Osteoblast (primary cell): ENCODE measurements at regions not wholly inside any gene's neighbourhood (a gene's known extent, or its start where the extent isn't known, plus 50 kb on each side); places are given as distances from the start of the nearest gene placed in this dataset.
A peak's percentile ranks its signal among the peaks of the same experiment; 100 is the strongest.
"Not testable (repeated sequence)": the region's sequence is repeated elsewhere in the genome, so short reads cannot be mapped to it uniquely, and the experiment has no call there.

ENCODE experiments used
- DNase-seq: peaks from one replicate; pipeline ENCODE4 v3.0.0; 2011; ENCODE audit warnings: low spot score, mixed read lengths; ENCODE audit not compliant: insufficient read length; ENCODE audit errors: missing footprints
- H2AFZ ChIP-seq: 2 replicates; pipeline ENCODE4 v1.6.0; 2011; ENCODE audit warnings: mild to moderate bottlenecking, low read length
- H3K27ac ChIP-seq: 2 replicates; pipeline ENCODE4 v1.5.1; 2011; ENCODE audit warnings: mild to moderate bottlenecking, low read depth, low read length, moderate library complexity
- H3K27me3 ChIP-seq: 2 replicates; pipeline ENCODE4 v1.6.0; 2012; ENCODE audit warnings: mild to moderate bottlenecking, control low read depth, inconsistent platforms, low read length, moderate library complexity; ENCODE audit not compliant: insufficient read depth
- H3K36me3 ChIP-seq: 2 replicates; pipeline ENCODE4 v1.5.1; 2011; ENCODE audit warnings: mild to moderate bottlenecking, low read length, control low read depth, moderate library complexity; ENCODE audit not compliant: insufficient read depth
- H3K4me1 ChIP-seq: 2 replicates; pipeline ENCODE4 v1.5.1; 2011; ENCODE audit warnings: mild to moderate bottlenecking, low read length, control low read depth, moderate library complexity; ENCODE audit not compliant: insufficient read depth
- H3K4me2 ChIP-seq: 2 replicates; pipeline ENCODE4 v1.6.0; 2011; ENCODE audit warnings: mild to moderate bottlenecking, low read length; ENCODE audit not compliant: insufficient read depth
- H3K4me3 ChIP-seq: fragments of 200-600 bp; sonication (generic); 3 replicates; pipeline ENCODE4 v1.5.1; 2012; ENCODE audit warnings: mild to moderate bottlenecking, low read length, inconsistent platforms; ENCODE audit not compliant: insufficient read depth
- H3K79me2 ChIP-seq: 2 replicates; pipeline ENCODE4 v1.6.0; 2012; ENCODE audit warnings: mild to moderate bottlenecking, low read length, control low read depth, inconsistent platforms; ENCODE audit not compliant: insufficient read depth
- H3K9me3 ChIP-seq: 2 replicates; pipeline ENCODE4 v1.5.1; 2011; ENCODE audit warnings: low read depth, low read length, control low read depth
- H4K20me1 ChIP-seq: 2 replicates; pipeline ENCODE4 v1.6.0; 2012; ENCODE audit warnings: mild to moderate bottlenecking, low read length, control low read depth; ENCODE audit not compliant: insufficient read depth
- TF ChIP-seq, protein P1 (sequence below): IDR thresholded peaks from 2 replicates; pipeline ENCODE4 v1.5.1; 2011; ENCODE audit warnings: mild to moderate bottlenecking, low read depth, low read length, moderate library complexity; ENCODE audit errors: extremely low read depth

DNA sequence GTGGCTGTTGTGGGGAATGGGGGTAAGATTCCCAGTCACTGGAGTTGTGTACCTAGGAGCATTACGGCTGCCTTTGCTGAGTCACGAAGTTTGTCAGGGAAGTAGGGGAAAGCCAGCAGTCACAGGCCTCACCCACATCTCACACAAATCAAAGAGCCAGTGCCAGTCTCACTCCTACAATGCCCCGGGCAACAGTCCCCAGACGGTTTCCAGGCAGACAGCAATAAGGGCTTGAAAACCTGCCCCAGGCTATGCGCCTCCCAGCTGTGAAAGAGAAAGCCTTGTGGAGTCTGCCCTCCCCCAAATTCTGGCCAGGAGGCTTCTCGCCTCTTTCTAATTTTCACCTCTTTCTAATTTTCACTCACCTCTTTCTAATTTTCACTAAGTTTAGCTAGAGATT, 142.3 kb upstream of the EDNRB start:
- Histone ChIP-seq H3K36me3 (no peaks in the 10 kb centered on the region), H3K4me3 (no peak overlapping the region), H3K27me3 (no peaks in the 10 kb centered on the region), H3K27ac (no peak overlapping the region), H3K79me2 (no peaks in the 10 kb centered on the region), H3K9me3 (no peaks in the 10 kb centered on the region), H3K4me1 (no peaks in the 10 kb centered on the region), H3K4me2 (no peak overlapping the region), H4K20me1 (no peaks in the 10 kb centered on the region), H2AFZ (no peak overlapping the region)
- peak; percentile 35 for DNase-seq
- TF ChIP-seq, protein P1, sequence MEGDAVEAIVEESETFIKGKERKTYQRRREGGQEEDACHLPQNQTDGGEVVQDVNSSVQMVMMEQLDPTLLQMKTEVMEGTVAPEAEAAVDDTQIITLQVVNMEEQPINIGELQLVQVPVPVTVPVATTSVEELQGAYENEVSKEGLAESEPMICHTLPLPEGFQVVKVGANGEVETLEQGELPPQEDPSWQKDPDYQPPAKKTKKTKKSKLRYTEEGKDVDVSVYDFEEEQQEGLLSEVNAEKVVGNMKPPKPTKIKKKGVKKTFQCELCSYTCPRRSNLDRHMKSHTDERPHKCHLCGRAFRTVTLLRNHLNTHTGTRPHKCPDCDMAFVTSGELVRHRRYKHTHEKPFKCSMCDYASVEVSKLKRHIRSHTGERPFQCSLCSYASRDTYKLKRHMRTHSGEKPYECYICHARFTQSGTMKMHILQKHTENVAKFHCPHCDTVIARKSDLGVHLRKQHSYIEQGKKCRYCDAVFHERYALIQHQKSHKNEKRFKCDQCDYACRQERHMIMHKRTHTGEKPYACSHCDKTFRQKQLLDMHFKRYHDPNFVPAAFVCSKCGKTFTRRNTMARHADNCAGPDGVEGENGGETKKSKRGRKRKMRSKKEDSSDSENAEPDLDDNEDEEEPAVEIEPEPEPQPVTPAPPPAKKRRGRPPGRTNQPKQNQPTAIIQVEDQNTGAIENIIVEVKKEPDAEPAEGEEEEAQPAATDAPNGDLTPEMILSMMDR, result no peak

DNA sequence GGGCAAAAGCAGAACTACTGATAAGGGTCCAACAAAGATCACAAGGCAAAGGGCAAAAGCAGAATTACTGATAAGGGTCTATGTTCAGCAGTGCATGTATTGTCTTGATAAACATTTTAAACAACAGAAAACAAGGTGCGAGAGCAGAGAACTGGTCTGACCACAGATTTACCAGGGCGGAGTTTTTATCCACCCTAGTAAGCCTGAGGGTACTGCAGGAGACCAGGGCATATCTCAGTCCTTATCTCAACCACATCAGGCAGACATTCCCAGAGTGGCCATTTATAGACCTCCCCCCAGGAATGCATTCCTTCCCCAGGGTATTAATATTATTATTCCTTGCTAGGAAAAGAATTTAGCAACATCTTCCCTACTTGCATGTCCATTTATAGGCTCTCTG, 138.2 kb upstream of the EDNRB start:
- not testable (repeated sequence) for H3K27ac ChIP-seq, H2AFZ ChIP-seq, H3K36me3 ChIP-seq, H3K4me1 ChIP-seq, H3K9me3 ChIP-seq, H3K79me2 ChIP-seq, H3K27me3 ChIP-seq, DNase-seq, H3K4me3 ChIP-seq, H4K20me1 ChIP-seq, H3K4me2 ChIP-seq

DNA sequence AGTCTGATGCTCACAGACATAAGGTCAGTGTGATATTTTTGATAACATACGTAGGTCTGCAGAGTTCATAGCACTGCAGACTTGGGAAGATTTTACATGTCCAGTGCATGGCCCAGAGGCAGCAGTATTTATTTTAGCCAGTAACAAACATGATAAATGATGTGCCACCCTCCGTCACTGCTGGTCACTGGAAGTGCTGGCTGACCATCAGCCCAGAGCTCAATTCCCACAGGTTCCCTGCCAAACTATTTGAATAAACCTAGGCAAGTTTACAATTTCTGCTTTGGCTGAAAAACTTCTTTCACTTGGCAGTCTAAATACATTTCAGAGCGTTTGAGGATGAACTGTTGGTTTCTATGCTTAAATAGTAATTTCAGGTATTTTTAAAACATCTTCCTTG, 135.5 kb upstream of the EDNRB start:
- Histone ChIP-seq H3K4me2 (no peak overlapping the region), H3K4me1 (no peaks in the 10 kb centered on the region), H3K4me3 (no peak overlapping the region), H3K36me3 (no peaks in the 10 kb centered on the region), H4K20me1 (no peaks in the 10 kb centered on the region), H3K27me3 (no peaks in the 10 kb centered on the region), H3K9me3 (no peaks in the 10 kb centered on the region), H3K27ac (no peak overlapping the region), H3K79me2 (no peaks in the 10 kb centered on the region), H2AFZ (no peak overlapping the region)
- peak; percentile 23 for DNase-seq
- TF ChIP-seq, protein P1, result no peak

DNA sequence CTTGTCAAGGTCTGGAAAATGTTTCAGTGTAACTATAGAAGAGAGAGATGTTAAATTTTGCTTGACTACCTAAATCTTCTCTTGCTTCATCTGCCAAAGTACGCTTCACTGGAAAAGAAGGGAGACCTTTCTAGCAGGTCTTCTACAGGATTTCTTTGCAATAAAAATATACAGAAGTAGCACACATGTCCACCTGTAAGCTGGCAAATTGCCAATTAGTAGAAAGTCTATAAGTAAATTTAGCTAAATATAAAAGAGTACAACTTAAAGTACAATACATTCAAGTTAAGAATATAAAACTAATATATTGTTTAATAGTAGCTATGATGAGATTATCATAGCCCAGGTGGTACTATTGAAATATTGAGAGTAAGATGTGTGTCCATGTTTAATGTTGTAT, 128.5 kb upstream of the EDNRB start:
- H3K79me2 ChIP-seq, result no peaks in the 10 kb centered on the region
- H3K4me1 ChIP-seq, result no peaks in the 10 kb centered on the region
- no peak overlapping the region for H2AFZ ChIP-seq
- TF ChIP-seq, protein P1, result no peak
- no peaks in the 10 kb centered on the region for H3K27me3 ChIP-seq
- H4K20me1 ChIP-seq, result no peaks in the 10 kb centered on the region
- no peak overlapping the region for H3K4me2 ChIP-seq
- H3K36me3 ChIP-seq, result no peaks in the 10 kb centered on the region
- H3K27ac ChIP-seq, result no peak overlapping the region
- H3K9me3 ChIP-seq, result no peaks in the 10 kb centered on the region
- H3K4me3 ChIP-seq, result no peak overlapping the region
- DNase-seq, result no peak

DNA sequence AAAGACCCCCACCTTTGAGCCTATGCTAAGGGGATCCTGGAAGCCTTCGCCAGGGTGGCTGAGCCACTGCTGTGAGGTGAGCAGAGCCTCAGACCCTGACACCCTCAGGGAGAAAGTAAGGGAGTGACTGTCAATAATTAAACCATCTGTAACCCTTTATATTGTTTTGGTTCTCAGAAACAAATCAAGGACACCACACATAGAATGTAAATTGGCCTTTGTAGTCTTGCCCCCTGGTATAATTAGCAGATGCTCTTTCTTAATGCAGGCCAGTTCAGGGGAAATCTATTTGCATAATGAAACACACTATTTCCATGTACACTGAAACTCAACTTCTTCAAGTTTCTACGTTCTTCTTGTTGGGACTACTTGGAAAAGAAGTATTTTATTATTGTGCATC, 127.7 kb upstream of the EDNRB start:
- TF ChIP-seq, protein P1, result no peak
- H3K27ac ChIP-seq, result no peak overlapping the region
- no peak overlapping the region for H2AFZ ChIP-seq

More for the DNA sequence above, 127.7 kb upstream of the EDNRB start:
- no peak for DNase-seq
- no peaks in the 10 kb centered on the region for H3K4me1 ChIP-seq
- H3K27me3 ChIP-seq, result no peaks in the 10 kb centered on the region
- H3K9me3 ChIP-seq, result no peaks in the 10 kb centered on the region
- no peaks in the 10 kb centered on the region for H3K36me3 ChIP-seq
- H3K4me2 ChIP-seq, result no peak overlapping the region
- H3K4me3 ChIP-seq, result no peak overlapping the region
- no peaks in the 10 kb centered on the region for H3K79me2 ChIP-seq
- H4K20me1 ChIP-seq, result no peaks in the 10 kb centered on the region
